ENCODE measurements at regions not wholly inside any gene's neighbourhood (a gene's known extent, or its start where the extent isn't known, plus 50 kb on each side); places are given as distances from the start of the nearest gene placed in this dataset.

DNA sequence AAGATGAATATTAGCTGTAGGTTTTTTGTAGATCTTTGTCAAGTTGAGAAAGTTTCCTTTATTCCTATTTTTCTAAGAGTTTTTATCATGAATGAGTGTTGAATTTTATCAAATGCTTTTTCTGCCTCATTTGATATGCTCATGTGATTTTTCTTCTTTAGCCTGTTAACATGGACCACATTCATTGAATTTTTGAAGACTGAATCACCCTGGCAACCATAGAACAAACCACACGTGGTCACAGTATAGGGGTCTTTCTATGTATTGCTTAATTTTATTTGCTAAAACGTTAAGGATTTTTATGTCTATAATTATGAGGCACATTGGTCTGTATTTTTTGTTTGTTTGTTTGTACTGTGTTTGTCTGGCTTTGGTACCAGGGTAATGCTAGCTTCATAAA is 201.7 kb upstream of the CWC22 start:
- DNase-seq (ENCODE audit: low read depth), result no peak

DNA sequence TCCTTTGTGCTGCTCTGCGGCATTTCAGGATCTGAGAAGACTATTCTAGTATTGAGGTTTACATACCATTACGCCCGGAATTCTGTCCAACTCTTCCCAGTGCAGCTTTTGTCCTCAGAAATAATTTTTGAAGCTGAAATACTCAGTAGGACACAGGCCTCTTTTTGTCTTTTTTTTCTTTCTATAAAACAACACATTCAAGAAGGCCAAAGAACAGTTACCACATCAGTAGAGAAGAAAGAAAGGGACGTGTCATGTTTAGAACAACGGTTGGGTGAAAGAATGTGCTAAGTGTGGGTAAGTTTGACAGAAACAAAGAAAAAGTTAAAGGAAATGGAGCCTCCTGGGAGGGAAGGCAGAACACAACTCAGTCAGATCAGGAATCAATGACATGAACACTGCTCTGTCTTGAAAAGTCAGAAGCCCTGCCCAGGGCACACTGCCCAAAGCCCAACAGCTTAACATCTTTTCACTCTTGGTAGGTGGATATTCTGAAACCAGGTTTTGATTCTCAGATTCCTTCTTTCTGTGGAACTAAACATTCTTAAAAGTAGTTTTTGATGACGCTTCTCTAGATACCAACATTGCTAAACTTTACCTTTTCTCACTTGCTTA is 198.6 kb upstream of the CWC22 start:
- no peak for DNase-seq (ENCODE audit: low read depth)

- DNase-seq (ENCODE audit: low read depth), result no peak
Observed at GRCh38 chr2:180203972-180204371, 196.9 kb upstream of the CWC22 start.

GRCh38 chr2:180202467-180202951 is 195.4 kb upstream of the CWC22 start:
- DNase-seq (ENCODE audit: low read depth), result no peak

- no peak for DNase-seq (ENCODE audit: low read depth)
Observed at GRCh38 chr2:180196419-180196977, 189.4 kb upstream of the CWC22 start.

DNA sequence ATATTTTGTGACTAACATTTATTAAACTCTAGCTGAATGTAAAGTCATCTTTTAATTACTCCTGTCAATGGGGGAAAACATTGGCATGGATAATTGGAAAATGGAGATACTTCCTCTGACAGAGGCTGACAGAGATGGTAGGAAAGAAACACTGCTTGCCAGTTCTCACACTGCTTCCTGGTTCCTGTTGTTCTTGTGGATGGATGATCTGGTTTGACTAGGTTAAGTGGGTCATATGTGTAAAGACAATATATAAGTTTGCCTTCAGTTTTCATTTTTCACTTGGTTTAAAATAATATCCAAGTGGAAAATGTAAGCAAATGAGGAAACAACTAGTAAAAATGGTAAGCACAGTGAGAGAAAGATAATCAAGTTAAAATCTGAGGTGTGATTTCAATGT is 188.8 kb upstream of the CWC22 start:
- no peak for DNase-seq (ENCODE audit: low read depth)

DNA sequence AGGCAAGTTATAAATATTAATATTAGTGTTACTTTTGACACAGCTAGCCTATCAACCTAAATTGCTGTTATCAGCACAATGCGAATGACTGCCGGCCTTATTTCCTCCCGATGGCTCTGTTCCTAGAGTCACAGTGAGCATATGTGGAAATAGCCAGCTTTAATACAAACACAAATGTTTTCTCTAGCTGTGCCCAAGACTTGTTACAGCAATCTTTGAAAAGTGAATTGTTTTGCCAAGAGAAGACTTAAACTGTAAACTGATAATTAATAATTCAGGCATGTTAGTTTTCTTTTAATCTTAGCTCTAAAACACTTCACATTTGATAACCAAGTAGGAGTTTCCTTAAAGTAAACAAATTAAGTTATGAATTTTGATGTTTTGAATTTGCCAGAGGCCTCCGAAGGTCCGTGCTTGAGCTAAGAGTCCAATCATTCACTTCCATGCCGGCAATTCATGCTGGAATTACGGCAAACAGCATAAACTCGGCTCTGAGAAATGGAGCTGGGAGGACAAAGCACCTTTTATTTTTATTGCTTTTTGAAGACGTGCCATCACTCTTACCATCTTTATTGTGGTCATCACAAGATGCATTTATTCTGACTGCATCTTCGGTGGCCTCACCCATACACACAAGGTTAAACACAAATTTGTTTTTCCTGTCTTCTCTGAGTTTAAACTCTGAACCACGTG is 184.5 kb upstream of the CWC22 start:
- DNase-seq (ENCODE audit: low read depth), result no peak

DNA sequence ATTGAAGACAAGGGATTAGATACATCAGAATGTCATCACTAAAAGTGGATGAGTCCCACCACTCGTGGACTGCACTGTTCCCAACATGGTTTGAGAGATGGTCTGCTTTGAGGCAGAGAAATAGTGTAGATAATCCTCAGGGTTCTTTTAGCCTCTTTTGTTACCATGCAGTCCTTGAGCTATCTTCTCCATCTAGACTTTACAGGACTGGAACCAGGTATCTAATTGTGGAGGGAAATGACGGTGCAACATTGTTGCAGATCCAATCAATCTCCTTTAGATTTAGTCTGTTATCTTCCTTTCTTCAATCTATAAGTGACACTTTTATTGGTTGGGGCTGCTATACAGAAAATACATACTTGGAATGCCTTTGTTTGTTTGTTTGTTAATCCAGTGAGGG is 183.8 kb upstream of the CWC22 start:
- DNase-seq (ENCODE audit: low read depth), result no peak

DNA sequence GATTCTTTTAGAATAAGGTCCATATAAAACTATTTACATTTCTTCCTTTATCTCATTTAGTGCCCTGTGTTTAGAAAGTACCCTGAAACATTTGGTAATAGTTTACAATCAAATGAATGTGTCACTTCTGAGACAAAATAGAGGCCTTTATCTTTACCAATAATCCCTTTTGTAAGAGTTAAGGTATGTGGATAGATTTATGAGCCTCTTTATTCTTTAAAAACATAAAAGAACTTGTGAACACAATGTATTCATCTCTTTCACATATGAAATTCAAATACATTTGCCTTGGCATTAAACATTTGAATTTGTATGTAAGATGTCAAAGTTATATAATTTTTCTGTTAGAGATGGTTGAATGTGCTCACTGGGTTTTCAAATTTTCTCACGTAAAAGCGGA is 180.5 kb upstream of the CWC22 start:
- no peak for DNase-seq (ENCODE audit: low read depth)

DNA sequence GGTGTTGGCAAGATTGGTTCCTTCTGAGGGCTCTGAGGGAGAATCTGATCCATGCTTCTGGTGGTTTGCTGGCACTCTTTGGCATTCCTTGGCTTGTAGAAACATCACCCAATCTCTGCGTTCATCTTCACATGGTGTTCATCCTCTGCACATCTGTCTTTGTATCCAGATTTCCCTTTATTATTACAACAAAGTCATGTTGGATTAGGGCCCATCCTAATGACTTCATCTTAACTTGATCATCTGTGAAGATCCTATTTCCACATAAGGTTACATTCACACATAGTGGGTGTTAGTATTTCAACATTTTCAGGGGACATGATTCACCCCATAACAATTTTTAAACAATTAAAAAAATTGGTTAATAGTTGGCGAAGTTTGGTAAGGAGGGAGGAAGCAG is 177.4 kb upstream of the CWC22 start:
- DNase-seq (ENCODE audit: low read depth), result no peak

DNA sequence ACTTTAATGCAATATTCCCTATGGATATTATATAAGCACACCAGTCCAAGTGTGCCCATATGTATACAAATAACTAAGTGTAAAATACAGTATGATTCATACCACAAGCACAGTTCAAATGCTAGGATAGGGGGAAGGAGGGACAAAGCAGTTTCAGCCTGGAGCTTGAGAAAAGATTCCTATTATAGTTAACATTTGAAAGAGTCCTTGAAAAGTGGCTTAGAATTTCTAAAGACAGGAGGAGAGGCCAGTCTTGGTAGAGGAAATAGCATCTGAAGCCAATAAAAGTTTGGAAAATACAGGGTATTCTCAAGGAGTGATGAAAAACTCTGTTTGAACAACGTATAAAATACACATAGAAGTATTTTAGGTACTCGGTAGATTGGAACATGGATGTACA is 173.4 kb upstream of the CWC22 start:
- no peak for DNase-seq (ENCODE audit: low read depth)

DNA sequence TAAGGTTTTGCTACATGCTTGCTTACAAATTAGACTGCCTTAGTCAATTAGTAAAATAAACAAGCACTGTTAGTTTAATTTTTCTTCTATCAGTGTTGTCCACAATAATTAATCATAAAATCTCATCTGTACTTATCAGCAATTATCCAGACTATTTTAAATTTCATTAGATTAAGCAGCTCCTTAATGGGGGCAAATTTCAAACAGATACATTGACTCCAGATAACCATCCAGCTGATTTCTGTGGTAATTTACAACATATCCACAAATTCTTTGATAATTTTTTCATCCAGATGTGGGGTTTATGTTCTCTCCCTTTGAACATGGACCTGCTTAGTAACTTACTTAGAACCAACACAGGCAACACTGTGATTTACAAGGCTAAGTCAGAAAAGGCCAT is 170.4 kb upstream of the CWC22 start:
- no peak for DNase-seq (ENCODE audit: low read depth)

DNA sequence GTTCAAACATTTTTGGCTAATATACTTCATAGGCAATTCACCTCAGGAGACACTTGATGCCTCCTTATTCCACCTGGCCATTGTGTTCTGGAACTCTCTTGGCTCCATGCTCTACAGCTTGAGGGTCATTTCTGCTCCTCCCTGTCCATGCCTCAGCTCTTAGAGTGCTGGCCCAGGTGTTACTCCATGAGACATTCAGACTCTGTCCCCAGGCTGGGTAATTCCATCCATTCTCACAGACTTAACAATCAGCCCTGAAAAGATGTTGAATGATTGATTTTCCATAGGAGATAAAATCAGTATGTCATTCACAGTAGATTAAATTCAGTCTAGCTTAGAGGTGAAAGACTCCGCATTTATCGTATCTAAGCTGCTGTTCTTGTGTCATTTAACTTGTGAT is 168.6 kb upstream of the CWC22 start:
- DNase-seq (ENCODE audit: low read depth), result no peak

DNA sequence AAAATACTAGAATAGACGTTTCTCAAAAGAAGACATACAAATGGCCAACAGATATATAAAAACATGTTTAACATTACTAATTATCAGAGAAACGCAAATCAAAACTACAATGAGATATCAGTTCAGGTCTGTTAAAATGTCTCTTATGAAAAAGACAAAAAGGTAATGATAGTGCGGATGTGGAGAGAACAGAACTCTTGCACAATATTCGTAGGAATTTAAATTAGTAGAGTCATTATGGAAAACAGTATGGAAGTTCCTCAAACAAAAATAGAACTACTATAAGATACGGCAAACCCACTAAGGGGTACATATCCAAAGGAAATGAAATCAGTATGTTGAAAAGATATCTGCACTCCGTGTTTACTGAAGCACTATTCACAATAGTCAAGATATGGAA is 167.5 kb upstream of the CWC22 start:
- no peak for DNase-seq (ENCODE audit: low read depth)

DNA sequence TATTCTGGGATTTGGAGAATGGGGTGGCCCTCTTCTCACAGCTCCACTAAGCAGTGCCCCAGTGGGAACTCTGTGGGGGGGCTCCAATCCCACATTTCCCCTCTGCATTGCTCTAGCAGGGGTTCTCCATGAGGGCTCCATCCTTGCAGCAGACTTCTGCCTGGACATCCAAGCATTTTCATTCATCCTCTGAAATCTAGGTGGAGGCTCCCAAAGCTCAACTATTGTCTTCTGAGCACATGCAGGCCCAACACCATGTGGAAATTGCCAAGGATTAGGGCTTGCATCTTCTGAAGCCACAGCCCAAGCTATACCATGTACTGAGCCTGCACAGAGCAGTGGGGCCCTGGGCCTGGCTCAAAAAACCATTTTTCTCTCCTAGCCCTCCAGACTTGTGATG is 162.4 kb upstream of the CWC22 start:
- DNase-seq (ENCODE audit: low read depth), result no peak

- DNase-seq (ENCODE audit: low read depth), result no peak
Observed at GRCh38 chr2:180161415-180161814, 154.3 kb upstream of the CWC22 start.

DNA sequence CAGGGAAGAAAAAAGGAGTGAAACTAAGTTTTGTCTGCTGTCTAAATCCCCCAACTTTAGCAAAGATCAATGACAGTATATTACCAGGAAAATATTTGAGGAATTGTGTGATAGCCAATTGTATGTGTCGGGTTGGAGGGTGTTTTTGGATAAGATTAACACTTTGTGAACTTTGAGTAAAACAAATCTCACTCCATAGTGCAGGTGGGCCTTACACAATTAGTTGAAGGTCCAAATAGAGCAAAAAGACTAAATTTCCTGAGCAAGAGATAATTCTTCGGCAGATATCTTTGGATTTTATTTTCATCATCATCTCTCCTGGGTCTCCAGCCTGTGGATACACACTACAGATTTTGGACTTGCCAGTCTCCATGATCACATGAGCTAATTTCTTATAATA is 152.8 kb upstream of the CWC22 start:
- no peak for DNase-seq (ENCODE audit: low read depth)

GRCh38 chr2:180158961-180159360 is 151.9 kb upstream of the CWC22 start:
- no peak for DNase-seq (ENCODE audit: low read depth)

- DNase-seq (ENCODE audit: low read depth), result no peak
Observed at GRCh38 chr2:180156651-180157050, 149.6 kb upstream of the CWC22 start.

DNA sequence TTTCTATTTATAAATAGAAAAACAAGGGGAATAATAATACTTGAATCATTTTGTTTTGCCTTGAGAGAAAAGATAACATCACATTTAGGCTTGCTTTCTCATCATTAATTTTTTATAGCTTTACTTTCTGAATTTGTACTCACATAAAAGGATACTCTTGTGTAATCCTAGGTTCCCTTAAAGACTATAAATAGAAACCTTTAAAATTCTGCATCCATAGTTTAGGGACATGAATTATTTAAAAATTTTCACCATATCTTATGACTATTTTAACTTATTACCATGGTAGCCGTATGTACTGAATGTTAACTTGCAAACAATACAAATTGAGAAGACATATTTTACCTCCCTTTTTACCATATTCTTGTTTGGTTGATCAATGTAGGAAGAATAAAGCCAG is 143.5 kb upstream of the CWC22 start:
- no peak for DNase-seq (ENCODE audit: low read depth)

DNA sequence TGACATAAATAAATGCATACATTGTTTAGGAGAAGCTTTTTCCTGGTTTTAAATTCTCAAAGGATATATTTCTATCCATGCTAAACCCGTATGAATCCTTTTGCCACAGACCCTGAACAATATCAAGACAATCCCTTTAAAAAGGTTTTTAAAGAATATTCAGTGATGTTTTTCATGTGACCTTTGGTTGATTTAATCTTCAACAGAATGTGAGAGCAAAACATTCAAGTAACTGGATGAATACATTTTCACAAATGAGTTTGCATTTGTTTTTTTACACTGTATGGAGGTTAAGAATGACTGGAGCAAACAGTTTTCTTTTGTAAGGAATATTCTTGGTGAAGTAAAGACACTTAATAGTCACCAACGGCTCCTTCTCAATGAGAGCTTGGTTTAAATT is 139.4 kb upstream of the CWC22 start:
- no peak for DNase-seq (ENCODE audit: low read depth)

GRCh38 chr2:180146114-180146513 is 139.0 kb upstream of the CWC22 start:
- DNase-seq (ENCODE audit: low read depth), result no peak

- no peak for DNase-seq (ENCODE audit: low read depth)
Observed at GRCh38 chr2:180145163-180145562, 138.1 kb upstream of the CWC22 start.

DNA sequence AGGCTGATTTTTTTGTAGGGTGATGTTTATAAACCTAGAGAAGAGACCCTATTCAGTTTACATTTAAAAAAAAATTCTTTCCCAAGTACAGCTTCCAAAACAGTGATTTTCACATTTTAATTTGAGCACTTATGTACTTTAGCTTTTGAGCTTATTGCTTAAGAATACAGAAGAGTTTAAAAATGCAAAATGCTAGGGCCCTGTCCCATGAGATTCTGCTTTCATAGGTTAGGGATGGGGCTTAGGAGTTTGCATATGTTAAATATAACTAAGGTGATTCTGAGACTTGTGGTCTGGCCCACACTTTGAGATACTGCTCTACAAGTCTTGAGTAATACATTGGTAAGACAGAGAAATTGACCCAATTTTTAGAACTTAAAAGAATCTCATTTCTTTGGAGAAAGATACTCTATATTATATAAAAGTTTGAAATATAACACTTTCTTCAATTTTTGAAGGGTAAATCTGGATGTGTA is 137.3 kb upstream of the CWC22 start:
- no peak for DNase-seq (ENCODE audit: low read depth)

Measured in CMK (cell line).